Caco-2 (cell line): ENCODE measurements at regions not wholly inside any gene's neighbourhood (a gene's known extent, or its start where the extent isn't known, plus 50 kb on each side); places are given as distances from the start of the nearest gene placed in this dataset.

Experiments
- BruUV-seq: library from RNA; stranded (reverse); fragments of 400-500 nt; replicated peaks from 2 replicates; lab custom pipeline; 2021; lab: Mats Ljungman, UMichigan
- CTCF ChIA-PET: fragments of 300-600 bp; sonication (Branson Sonifier 250); formaldehyde crosslinking; loops from one replicate; lab custom pipeline; 2022; ENCODE audit warnings: antibody characterized with exemption; lab: Charles Lee
- POLR2A ChIA-PET: fragments of 300-600 bp; sonication (Branson Sonifier 250); formaldehyde crosslinking; loops from one replicate; lab custom pipeline; 2022; ENCODE audit warnings: antibody characterized with exemption; lab: Charles Lee
- DNase-seq, 2 experiments: peaks; one replicate each; pipeline versions ENCODE4 v3.0.0 to v3.0.0-alpha.2; 2020 to 2022
- H3K27me3 ChIP-seq: replicated peaks from 2 replicates; pipeline ENCODE4 v1.6.0; 2011; ENCODE audit warnings: low read length; ENCODE audit not compliant: control insufficient read depth, insufficient read depth
- H3K36me3 ChIP-seq: 2 replicates; pipeline ENCODE4 v1.5.1; 2011; ENCODE audit warnings: low read length; ENCODE audit not compliant: control insufficient read depth, insufficient read depth
- H3K4me1 ChIP-seq: fragments of 250-450 bp; sonication (Bioruptor Pico); 2 replicates; pipeline ENCODE4 v1.5.1; 2020; ENCODE audit warnings: mild to moderate bottlenecking
- H3K4me3 ChIP-seq: 2 replicates; pipeline ENCODE4 v1.5.1; 2011; ENCODE audit warnings: low read depth, mild to moderate bottlenecking, control low read depth, low read length
- H3K9me3 ChIP-seq: fragments of 250-450 bp; sonication (Bioruptor Pico); 2 replicates; pipeline ENCODE4 v1.5.1; 2020; ENCODE audit warnings: mild to moderate bottlenecking, moderate library complexity
- H3K27ac Mint-ChIP-seq: one replicate; pipeline ENCODE4 v1.8.0; 2022; ENCODE audit warnings: mixed read lengths; ENCODE audit not compliant: unreplicated experiment
- H3K27me3 Mint-ChIP-seq: one replicate; pipeline ENCODE4 v1.8.0; 2022; ENCODE audit warnings: mixed read lengths; ENCODE audit not compliant: insufficient read depth, unreplicated experiment
- H3K36me3 Mint-ChIP-seq: one replicate; pipeline ENCODE4 v1.8.0; 2022; ENCODE audit warnings: mild to moderate bottlenecking, mixed read lengths; ENCODE audit not compliant: insufficient read depth, unreplicated experiment
- H3K4me1 Mint-ChIP-seq: one replicate; pipeline ENCODE4 v1.8.0; 2022; ENCODE audit warnings: low read depth, mixed read lengths; ENCODE audit not compliant: unreplicated experiment
- H3K4me3 Mint-ChIP-seq: one replicate; pipeline ENCODE4 v1.8.0; 2022; ENCODE audit warnings: mild to moderate bottlenecking, moderate library complexity, mixed read lengths; ENCODE audit not compliant: unreplicated experiment
- H3K9me3 Mint-ChIP-seq: one replicate; pipeline ENCODE4 v1.8.0; 2022; ENCODE audit warnings: mixed read lengths; ENCODE audit not compliant: unreplicated experiment
- CTCF ChIP-seq, 2 experiments: fragments of 200-600 bp in 1 of 2; IDR thresholded peaks; 1 replicate in 1 of 2; 2 replicates in 1 of 2; pipeline versions ENCODE4 v1.5.1 to v1.8.0; 2011 to 2022; ENCODE audit warnings: antibody characterized with exemption in 1 of 2, control low read depth in 1 of 2, inconsistent platforms in 1 of 2, low read depth in 1 of 2, low read length in 1 of 2, mild to moderate bottlenecking in 1 of 2, moderate library complexity in 1 of 2; ENCODE audit not compliant: insufficient read depth in 1 of 2, severe bottlenecking in 1 of 2, unreplicated experiment in 1 of 2
- intact Hi-C: fragments of 100-400 bp; cut with micrococcal nuclease; formaldehyde crosslinking; loops from one replicate; pipeline ENCODE4 v1.10.0; 2022; ENCODE audit not compliant: unreplicated experiment

GRCh38 chr16:52652033-52652432 is 105.1 kb upstream of the TOX3 start:
- no peaks in the 10 kb centered on the region for H3K9me3 ChIP-seq
- Mint-ChIP-seq H3K4me3 (no peak overlapping the region), H3K9me3 (no peaks in the 10 kb centered on the region), H3K36me3 (no peaks in the 10 kb centered on the region), H3K27ac (no peak overlapping the region), H3K4me1 (no peaks in the 10 kb centered on the region), H3K27me3 (peaks cover 2% of the 10 kb centered on the region)
- no peak for TF ChIP-seq CTCF (IDR thresholded peaks at IDR 0.05; ENCODE audit: insufficient read depth in 1 of 2, low read depth in 1 of 2, low read length in 1 of 2, severe bottlenecking in 1 of 2, unreplicated experiment in 1 of 2)
- no peak for DNase-seq
- no TSS peak for BruUV-seq
- H3K4me1 ChIP-seq: peaks cover 13% of the 10 kb centered on the region; the same call in 1 of the 2 replicates
- H3K36me3 ChIP-seq: no peaks in the 10 kb centered on the region
- H3K4me3 ChIP-seq: no peak overlapping the region
- H3K27me3 ChIP-seq: no peaks in the 10 kb centered on the region
- CTCF ChIA-PET: interaction anchor here (0.5 kb wide), 1 partner anchor 550 kb away, joined by 3 read pairs; no protein-coding TSS in a partner anchor
- intact Hi-C loops: no loop called here
- POLR2A ChIA-PET: no interaction called here

DNA sequence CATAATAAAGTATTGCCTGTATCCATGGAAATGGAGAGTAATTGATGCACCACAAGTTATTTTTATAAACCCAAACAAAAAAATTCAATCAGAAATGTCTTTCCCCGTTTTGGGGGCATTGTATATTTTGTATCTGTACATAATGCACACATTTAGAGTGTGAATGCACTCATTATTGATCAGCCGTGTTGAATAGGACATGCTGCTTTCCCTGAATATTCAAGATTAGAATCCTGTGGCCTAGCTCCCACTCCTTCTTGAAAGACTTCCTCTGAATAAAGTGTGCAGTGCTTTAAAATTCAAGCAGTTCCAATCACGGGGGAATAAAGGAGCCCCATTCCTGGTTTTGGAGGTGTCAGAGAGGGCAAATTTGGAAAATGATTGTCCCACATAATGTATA is 103.8 kb upstream of the TOX3 start:
- DNase-seq: no peak
- peaks cover 2% of the 10 kb centered on the region for H3K27me3 Mint-ChIP-seq
- TF ChIP-seq CTCF (IDR thresholded peaks at IDR 0.05; ENCODE audit: insufficient read depth in 1 of 2, low read depth in 1 of 2, low read length in 1 of 2, severe bottlenecking in 1 of 2, unreplicated experiment in 1 of 2): no peak
- no peak overlapping the region for H3K4me3 ChIP-seq
- H3K4me1 ChIP-seq: peaks cover 14% of the 10 kb centered on the region
- H3K9me3 ChIP-seq: no peaks in the 10 kb centered on the region
- H3K36me3 Mint-ChIP-seq: no peaks in the 10 kb centered on the region
- H3K9me3 Mint-ChIP-seq: no peaks in the 10 kb centered on the region
- no TSS peak for BruUV-seq
- H3K27me3 ChIP-seq: no peaks in the 10 kb centered on the region
- peaks cover 2% of the 10 kb centered on the region for H3K4me1 Mint-ChIP-seq
- CTCF ChIA-PET: no interaction called here
- H3K27ac Mint-ChIP-seq: no peak overlapping the region
- H3K36me3 ChIP-seq: no peaks in the 10 kb centered on the region
- POLR2A ChIA-PET: no interaction called here
- H3K4me3 Mint-ChIP-seq: no peak overlapping the region
- intact Hi-C loops: no loop called here

GRCh38 chr16:52650318-52650717 is 103.4 kb upstream of the TOX3 start:
- no peaks in the 10 kb centered on the region for H3K9me3 Mint-ChIP-seq
- CTCF ChIA-PET: no interaction called here
- H3K4me3 ChIP-seq: no peak overlapping the region
- no TSS peak for BruUV-seq
- H3K4me1 Mint-ChIP-seq: peaks cover 6% of the 10 kb centered on the region
- DNase-seq: no peak
- TF ChIP-seq CTCF (IDR thresholded peaks at IDR 0.05; ENCODE audit: insufficient read depth in 1 of 2, low read depth in 1 of 2, low read length in 1 of 2, severe bottlenecking in 1 of 2, unreplicated experiment in 1 of 2): no peak
- H3K27me3 ChIP-seq: no peaks in the 10 kb centered on the region
- H3K36me3 Mint-ChIP-seq: no peaks in the 10 kb centered on the region
- POLR2A ChIA-PET: no interaction called here
- peaks cover 2% of the 10 kb centered on the region for H3K27me3 Mint-ChIP-seq
- intact Hi-C loops: no loop called here
- no peaks in the 10 kb centered on the region for H3K36me3 ChIP-seq
- H3K9me3 ChIP-seq: no peaks in the 10 kb centered on the region
- no peak overlapping the region for H3K4me3 Mint-ChIP-seq
- H3K4me1 ChIP-seq: peaks cover 19% of the 10 kb centered on the region
- H3K27ac Mint-ChIP-seq: no peak overlapping the region
